OCI-LY7 (cell line): ENCODE measurements at regions not wholly inside any gene's neighbourhood (a gene's known extent, or its start where the extent isn't known, plus 50 kb on each side); places are given as distances from the start of the nearest gene placed in this dataset.

Experiments
- BruUV-seq: library from RNA; stranded (reverse); fragments of 400-500 nt; replicated peaks from 2 replicates; lab custom pipeline; 2021; lab: Mats Ljungman, UMichigan
- CTCF ChIA-PET: fragments of 300-600 bp; sonication (Branson Sonifier 250); formaldehyde crosslinking; loops from one replicate; lab custom pipeline; 2022; ENCODE audit warnings: antibody characterized with exemption; ENCODE audit not compliant: unreplicated experiment; lab: Charles Lee
- POLR2A ChIA-PET: fragments of 300-600 bp; sonication (Branson Sonifier 250); formaldehyde crosslinking; loops from one replicate; lab custom pipeline; 2022; ENCODE audit warnings: antibody characterized with exemption; lab: Charles Lee
- DNase-seq: peaks from one replicate; pipeline ENCODE4 v3.0.0-alpha.2; 2015; ENCODE audit warnings: low spot score
- H2AFZ ChIP-seq: fragments of 200-600 bp; sonication (generic), shearing (Covaris generic); 2 replicates; pipeline ENCODE4 v1.6.1; 2014; ENCODE audit warnings: mild to moderate bottlenecking, antibody characterized with exemption, low read length, moderate library complexity
- H3K27ac ChIP-seq: fragments of 200-600 bp; sonication (generic); 2 replicates; pipeline ENCODE4 v1.5.1; 2014; ENCODE audit warnings: mixed run types, low read depth, mild to moderate bottlenecking, moderate library complexity, low read length, inconsistent platforms; ENCODE audit not compliant: poor library complexity, severe bottlenecking
- H3K36me3 ChIP-seq: fragments of 200-600 bp; sonication (generic); 2 replicates; pipeline ENCODE4 v1.6.1; 2014; ENCODE audit warnings: mild to moderate bottlenecking, antibody characterized with exemption, low read length, moderate library complexity, mixed read lengths; ENCODE audit not compliant: insufficient read depth
- H3K4me1 ChIP-seq: fragments of 200-600 bp; sonication (generic); 2 replicates; pipeline ENCODE4 v1.5.1; 2014; ENCODE audit warnings: mild to moderate bottlenecking, low read length; ENCODE audit not compliant: insufficient read depth, poor library complexity, severe bottlenecking
- H3K4me2 ChIP-seq: fragments of 200-600 bp; sonication (generic); 2 replicates; pipeline ENCODE4 v1.6.1; 2014; ENCODE audit warnings: mild to moderate bottlenecking, low read length
- H3K4me3 ChIP-seq: fragments of 200-600 bp; sonication (generic); 2 replicates; pipeline ENCODE4 v1.5.1; 2014; ENCODE audit warnings: mild to moderate bottlenecking, low read depth, low read length; ENCODE audit not compliant: poor library complexity, severe bottlenecking
- H3K79me2 ChIP-seq: fragments of 200-600 bp; sonication (generic); 2 replicates; pipeline ENCODE4 v1.6.1; 2016; ENCODE audit warnings: low read depth, mild to moderate bottlenecking, low read length, moderate library complexity, mixed read lengths; ENCODE audit not compliant: insufficient read depth
- H3K9me2 ChIP-seq: fragments of 200-600 bp; sonication (generic); 2 replicates; pipeline ENCODE4 v1.6.1; 2016; ENCODE audit warnings: mild to moderate bottlenecking, low read length, mixed read lengths; ENCODE audit not compliant: insufficient read depth
- H3K9me3 ChIP-seq: fragments of 200-600 bp; sonication (generic); 2 replicates; pipeline ENCODE4 v1.6.1; 2014; ENCODE audit warnings: mild to moderate bottlenecking, mixed run types, low read length, mixed read lengths
- H4K20me1 ChIP-seq: fragments of 200-600 bp; sonication (generic); 2 replicates; pipeline ENCODE4 v1.6.1; 2014; ENCODE audit warnings: mild to moderate bottlenecking, antibody characterized with exemption, low read length, moderate library complexity, mixed read lengths; ENCODE audit not compliant: insufficient read depth
- CTCF ChIP-seq: fragments of 200-600 bp; sonication (generic); conservative IDR thresholded peaks from 2 replicates; pipeline ENCODE4 v1.5.1; 2014; ENCODE audit warnings: mild to moderate bottlenecking, antibody characterized with exemption, low read length, moderate library complexity, mixed read lengths
- EZH2phosphoT487 ChIP-seq: fragments of 200-600 bp; sonication (generic); IDR thresholded peaks from 2 replicates; pipeline ENCODE4 v1.6.1; 2018; ENCODE audit warnings: low read depth, borderline replicate concordance, mild to moderate bottlenecking, mixed run types, antibody characterized with exemption, low read length, moderate library complexity, mixed read lengths
- intact Hi-C: fragments of 100-400 bp; cut with micrococcal nuclease; formaldehyde crosslinking; loops from one replicate; pipeline ENCODE4 v1.10.0; 2022; ENCODE audit not compliant: unreplicated experiment

GRCh38 chr3:19688767-19689166 lies 245.2 kb downstream of the EFHB start:
- H3K36me3 ChIP-seq, result no peaks in the 10 kb centered on the region
- intact Hi-C loops, result no loop called here
- DNase-seq, result peak; percentile 29
- no peak overlapping the region for H3K27ac ChIP-seq
- no peaks in the 10 kb centered on the region for H3K9me2 ChIP-seq
- H3K4me1 ChIP-seq, result no peaks in the 10 kb centered on the region
- BruUV-seq, result no TSS peak
- H3K79me2 ChIP-seq, result no peaks in the 10 kb centered on the region
- H3K9me3 ChIP-seq, result no peaks in the 10 kb centered on the region
- no peak overlapping the region for H3K4me2 ChIP-seq
- no peaks in the 10 kb centered on the region for H4K20me1 ChIP-seq
- CTCF ChIA-PET, result no interaction called here
- no peak overlapping the region for H3K4me3 ChIP-seq
- peak; percentile 66 for TF ChIP-seq CTCF
- no peak for TF ChIP-seq EZH2phosphoT487
- POLR2A ChIA-PET, result no interaction called here
- no peak overlapping the region for H2AFZ ChIP-seq

- POLR2A ChIA-PET, result interaction anchor here (0.6 to 1.1 kb wide), 3 partner anchors 8 to 280 kb away, joined by 3 read pairs; no protein-coding TSS in a partner anchor
- TF ChIP-seq EZH2phosphoT487 (no peak), CTCF (no peak)
- intact Hi-C loops, result no loop called here
- no peak overlapping the region for H3K27ac ChIP-seq
- H3K4me1 ChIP-seq, result no peaks in the 10 kb centered on the region
- H3K9me2 ChIP-seq, result no peaks in the 10 kb centered on the region
- no TSS peak for BruUV-seq
- no peaks in the 10 kb centered on the region for H3K9me3 ChIP-seq
- H2AFZ ChIP-seq, result no peak overlapping the region
- H3K4me3 ChIP-seq, result no peak overlapping the region
- no peaks in the 10 kb centered on the region for H3K79me2 ChIP-seq
- H3K4me2 ChIP-seq, result no peak overlapping the region
- H4K20me1 ChIP-seq, result no peaks in the 10 kb centered on the region
- no peak for DNase-seq
- no peaks in the 10 kb centered on the region for H3K36me3 ChIP-seq
- CTCF ChIA-PET, result no interaction called here
Measured at GRCh38 chr3:19668163-19668562, 265.9 kb downstream of the EFHB start.

GRCh38 chr3:19662486-19662885 lies 271.5 kb downstream of the EFHB start:
- Histone ChIP-seq H3K4me1 (no peaks in the 10 kb centered on the region), H3K9me2 (no peaks in the 10 kb centered on the region), H3K4me3 (no peak overlapping the region), H4K20me1 (no peaks in the 10 kb centered on the region), H2AFZ (no peak overlapping the region), H3K9me3 (no peaks in the 10 kb centered on the region), H3K36me3 (no peaks in the 10 kb centered on the region), H3K4me2 (no peak overlapping the region), H3K79me2 (no peaks in the 10 kb centered on the region), H3K27ac (no peak overlapping the region)
- no peak for DNase-seq
- TF ChIP-seq CTCF, result no peak
- no peak for TF ChIP-seq EZH2phosphoT487
- ChIA-PET CTCF (no interaction called here), POLR2A (no interaction called here)
- intact Hi-C loops, result no loop called here
- no TSS peak for BruUV-seq
